ENCODE measurements at regions not wholly inside any gene's neighbourhood (a gene's known extent, or its start where the extent isn't known, plus 50 kb on each side); places are given as distances from the start of the nearest gene placed in this dataset.
"Not testable (repeated sequence)": the region's sequence is repeated elsewhere in the genome, so short reads cannot be mapped to it uniquely, and the experiment has no call there.

GRCh38 chr3:3309887-3310286 is 130.4 kb upstream of the CRBN start:
- DNase-seq = peak; percentile 10

GRCh38 chr3:3308809-3309208 is 129.3 kb upstream of the CRBN start:
- no peak for DNase-seq

GRCh38 chr3:3307491-3307890 is 128.0 kb upstream of the CRBN start:
- DNase-seq = no peak

- no peak for DNase-seq
Observed at GRCh38 chr3:3305841-3306240, 126.3 kb upstream of the CRBN start.

GRCh38 chr3:3305084-3305483 is 125.6 kb upstream of the CRBN start:
- DNase-seq = peak; percentile 3

GRCh38 chr3:3303636-3304035 is 124.1 kb upstream of the CRBN start:
- no peak for DNase-seq

GRCh38 chr3:3302964-3303363 is 123.5 kb upstream of the CRBN start:
- no peak for DNase-seq

- DNase-seq = no peak
Observed at GRCh38 chr3:3301476-3301875, 122.0 kb upstream of the CRBN start.

- DNase-seq = no peak
Observed at GRCh38 chr3:3296979-3297381, 117.5 kb upstream of the CRBN start.

- DNase-seq = no peak
Observed at GRCh38 chr3:3295586-3295985, 116.1 kb upstream of the CRBN start.

- not testable (repeated sequence) for DNase-seq
Observed at GRCh38 chr3:3291756-3292283, 112.3 kb upstream of the CRBN start.

GRCh38 chr3:3288255-3288654 is 108.8 kb upstream of the CRBN start:
- DNase-seq = no peak

- DNase-seq = no peak
Observed at GRCh38 chr3:3286014-3286413, 106.5 kb upstream of the CRBN start.

- no peak for DNase-seq
Observed at GRCh38 chr3:3281024-3281423, 101.5 kb upstream of the CRBN start.

- DNase-seq = peak; percentile 8
Observed at GRCh38 chr3:3280396-3280795, 100.9 kb upstream of the CRBN start.

GRCh38 chr3:3278073-3278472 is 98.6 kb upstream of the CRBN start:
- no peak for DNase-seq

GRCh38 chr3:3276630-3277029 is 97.1 kb upstream of the CRBN start:
- no peak for DNase-seq

GRCh38 chr3:3264796-3265195 is 85.3 kb upstream of the CRBN start:
- DNase-seq = no peak

- DNase-seq = peak; percentile 62
Observed at GRCh38 chr3:3260870-3261269, 81.4 kb upstream of the CRBN start.

- no peak for DNase-seq
Observed at GRCh38 chr3:3259181-3259580, 79.7 kb upstream of the CRBN start.

GRCh38 chr3:3258281-3258680 is 78.8 kb upstream of the CRBN start:
- no peak for DNase-seq

- no peak for DNase-seq
Observed at GRCh38 chr3:3241596-3241995, 62.1 kb upstream of the CRBN start.

- DNase-seq = no peak
Observed at GRCh38 chr3:3240986-3241385, 61.5 kb upstream of the CRBN start.

- no peak for DNase-seq
Observed at GRCh38 chr3:3237979-3238378, 58.5 kb upstream of the CRBN start.

GRCh38 chr3:3232251-3232650 is 52.8 kb upstream of the CRBN start:
- no peak for DNase-seq
